ENCODE measurements at regions not wholly inside any gene's neighbourhood (a gene's known extent, or its start where the extent isn't known, plus 50 kb on each side); places are given as distances from the start of the nearest gene placed in this dataset.

DNA sequence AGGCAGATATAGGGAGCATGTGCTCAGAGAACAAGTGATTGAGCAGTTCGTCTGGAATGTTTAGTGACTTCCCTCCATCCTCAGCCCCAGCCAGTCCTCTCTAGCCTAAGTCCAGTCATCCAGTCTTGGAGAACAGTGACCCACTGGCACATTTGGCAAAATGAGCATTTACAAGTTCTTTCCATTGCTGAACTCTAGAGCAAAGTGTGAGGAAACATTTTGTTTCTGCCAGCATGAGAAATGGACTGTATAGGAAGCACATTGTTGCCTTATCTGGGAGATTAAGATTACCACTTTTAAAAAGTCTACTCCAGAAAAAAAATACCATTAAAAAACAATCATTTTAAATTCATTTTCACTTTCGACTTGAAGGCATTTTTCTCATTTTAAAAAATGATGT is 353.6 kb downstream of the SHQ1 start:
- ChIA-PET CTCF (ENCODE audit: partially characterized antibody) (no interaction called here), POLR2A (ENCODE audit: partially characterized antibody) (no interaction called here)
- Histone ChIP-seq H3K36me3 (ENCODE audit: control insufficient read depth in 2 of 4, insufficient read depth in 4 of 4, low read length in 3 of 4) (no peaks in the 10 kb centered on the region), H4K91ac (replicated peaks; ENCODE audit: insufficient read length, low read length) (no peak overlapping the region), H3K18ac (ENCODE audit: extremely low read depth, low read length) (no peak overlapping the region), H2AFZ (ENCODE audit: low read length) (no peak overlapping the region), H3K79me2 (ENCODE audit: control insufficient read depth in 1 of 2, insufficient read depth in 2 of 2, low read length in 2 of 2) (no peaks in the 10 kb centered on the region), H2BK120ac (replicated peaks; ENCODE audit: low read depth, low read length) (no peak overlapping the region), H3K4me3 (ENCODE audit: extremely low read depth in 1 of 4, insufficient read depth in 2 of 4, low read depth in 3 of 4, low read length in 4 of 4) (no peak overlapping the region), H2BK12ac (ENCODE audit: low read depth, low read length) (no peak overlapping the region), H2BK15ac (ENCODE audit: low read length) (no peak overlapping the region), H3K4me1 (replicated peaks in 1 of 4; ENCODE audit: control insufficient read depth in 3 of 4, insufficient read depth in 4 of 4, low read length in 3 of 4) (peaks cover 4 to 13% (median 5%) of the 10 kb centered on the region in 4 experiments), H2AK5ac (ENCODE audit: low read depth, low read length) (no peak overlapping the region), H4K20me1 (replicated peaks in 1 of 2; ENCODE audit: control insufficient read depth in 1 of 2, insufficient read depth in 2 of 2, low read length in 2 of 2) (no peaks in the 10 kb centered on the region), H3K4me2 (ENCODE audit: insufficient read depth in 1 of 2, low read depth in 2 of 2, low read length in 2 of 2) (no peak overlapping the region), H3K9ac (replicated peaks in 1 of 4; ENCODE audit: extremely low read depth in 1 of 4, low read depth in 3 of 4, low read length in 3 of 4) (no peak overlapping the region), H4K5ac (ENCODE audit: insufficient read length, low read depth, low read length) (no peak overlapping the region), H3K23ac (ENCODE audit: insufficient read length) (no peak overlapping the region), H3K23me2 (ENCODE audit: low read depth, low read length) (no peaks in the 10 kb centered on the region), H3K56ac (replicated peaks; ENCODE audit: insufficient read length, low read depth, low read length) (no peak overlapping the region), H2BK20ac (ENCODE audit: low read length) (no peak overlapping the region), H3K27ac (ENCODE audit: low read depth, low read length) (no peak overlapping the region), H4K8ac (ENCODE audit: extremely low read depth, insufficient read depth, low read length) (no peak overlapping the region), H3K27me3 (replicated peaks in 1 of 4; ENCODE audit: control insufficient read depth in 3 of 4, extremely low read depth in 1 of 4, insufficient read depth in 3 of 4, low read length in 3 of 4) (no peaks in the 10 kb centered on the region), H2BK5ac (ENCODE audit: low read depth, low read length) (no peak overlapping the region), H3K4ac (replicated peaks; ENCODE audit: insufficient read length, low read depth, low read length) (no peak overlapping the region), H3K9me3 (ENCODE audit: insufficient read depth in 2 of 2, low read depth in 1 of 2, low read length in 1 of 2) (peaks cover 0 to 4% of the 10 kb centered on the region in 2 experiments; a peak in 2 of 4 replicates), H3K79me1 (ENCODE audit: low read depth, low read length) (no peaks in the 10 kb centered on the region), H3K14ac (ENCODE audit: insufficient read length) (no peak overlapping the region)
- DNase-seq (ENCODE audit: low read depth in 1 of 2, low spot score in 2 of 2) = no peak
- WGBS, 2 experiments (ENCODE audit: extremely low coverage in 1 of 2, insufficient coverage in 1 of 2, insufficient read length in 1 of 2, insufficient replicate concordance in 2 of 2, low coverage in 1 of 2, low lambda C conversion rate in 2 of 2, missing lambda C conversion rate in 1 of 2) = 84 to 100% methylated on average over 1 to 2 of the region's 2 CpGs
- no peak for TF ChIP-seq GTF2F1 (IDR thresholded peaks at IDR 0.05; ENCODE audit: borderline replicate concordance, low read depth, low read length)
- TF ChIP-seq CBX8 (IDR thresholded peaks at IDR 0.05; ENCODE audit: borderline replicate concordance, low read depth, low read length) = no peak
- no peak for TF ChIP-seq KDM1A (IDR thresholded peaks at IDR 0.05; ENCODE audit: borderline replicate concordance, low read length)
- TF ChIP-seq TEAD4 (IDR thresholded peaks at IDR 0.05; ENCODE audit: low read depth, low read length) = no peak
- TF ChIP-seq RXRA (IDR thresholded peaks at IDR 0.05; ENCODE audit: insufficient read depth, low read depth, low read length) = no peak
- TF ChIP-seq EZH2 (IDR thresholded peaks at IDR 0.05; ENCODE audit: low read depth, low read length, severe bottlenecking) = no peak
- TF ChIP-seq CHD2 (IDR thresholded peaks at IDR 0.05; ENCODE audit: low read length) = no peak
- FAIRE-seq = no peak

All from H1 (cell line).